H1 (cell line): ENCODE measurements at regions not wholly inside any gene's neighbourhood (a gene's known extent, or its start where the extent isn't known, plus 50 kb on each side); places are given as distances from the start of the nearest gene placed in this dataset.

Experiments used
- CTCF ChIA-PET: fragments of 300-600 bp; sonication (Branson Sonifier 250); formaldehyde crosslinking; loops from one replicate; lab custom pipeline; 2021; ENCODE audit not compliant: partially characterized antibody; lab: Charles Lee
- POLR2A ChIA-PET: fragments of 300-600 bp; sonication (Branson Sonifier 250); formaldehyde crosslinking; loops from one replicate; lab custom pipeline; 2021; ENCODE audit warnings: inconsistent platforms; ENCODE audit not compliant: partially characterized antibody; lab: Charles Lee
- DNase-seq, 2 experiments: peaks; one replicate each; pipeline versions ENCODE4 v3.0.0 to v3.0.0-alpha.2; 2010 to 2022; ENCODE audit warnings: low spot score in 2 of 2, low read depth in 1 of 2, mixed read lengths in 1 of 2
- FAIRE-seq: peaks from 2 replicates; lab custom pipeline; 2011; peaks lifted over from hg19 to GRCh38; lab: Jason Lieb, UNC
- H2AFZ ChIP-seq: 2 replicates; pipeline ENCODE4 v1.8.1; 2012; ENCODE audit warnings: low read length, inconsistent platforms
- H2AK5ac ChIP-seq: 2 replicates; pipeline ENCODE4 v1.6.1; 2013; ENCODE audit warnings: low read depth, low read length
- H2BK120ac ChIP-seq: replicated peaks from 2 replicates; pipeline ENCODE3; 2013; ENCODE audit warnings: low read depth, low read length, inconsistent platforms
- H2BK12ac ChIP-seq: 2 replicates; pipeline ENCODE4 v1.6.1; 2013; ENCODE audit warnings: low read depth, low read length
- H2BK15ac ChIP-seq: 2 replicates; pipeline ENCODE4 v1.6.1; 2013; ENCODE audit warnings: low read length
- H2BK20ac ChIP-seq: 2 replicates; pipeline ENCODE4 v1.6.1; 2013; ENCODE audit warnings: low read length
- H2BK5ac ChIP-seq: 2 replicates; pipeline ENCODE4 v1.6.1; 2013; ENCODE audit warnings: low read depth, low read length
- H3K14ac ChIP-seq: 2 replicates; pipeline ENCODE4 v1.6.1; 2013; ENCODE audit warnings: inconsistent platforms; ENCODE audit not compliant: insufficient read length
- H3K18ac ChIP-seq: 2 replicates; pipeline ENCODE4 v1.6.1; 2013; ENCODE audit warnings: low read length; ENCODE audit errors: extremely low read depth
- H3K23ac ChIP-seq: 2 replicates; pipeline ENCODE4 v1.6.1; 2013; ENCODE audit warnings: inconsistent platforms; ENCODE audit not compliant: insufficient read length
- H3K23me2 ChIP-seq: 2 replicates; pipeline ENCODE4 v1.6.1; 2013; ENCODE audit warnings: low read depth, low read length
- H3K27ac ChIP-seq: 2 replicates; pipeline ENCODE4 v1.6.1; 2011; ENCODE audit warnings: low read depth, low read length, inconsistent platforms
- H3K27me3 ChIP-seq, 4 experiments: replicated peaks in 1 of 4; 1 replicate in 1 of 4; 2 replicates in 3 of 4; pipeline versions ENCODE4 v1.6.1 to v1.8.1; 2011 to 2013; ENCODE audit warnings: low read length in 3 of 4, mild to moderate bottlenecking in 3 of 4, inconsistent platforms in 2 of 4, mixed read lengths in 2 of 4, moderate library complexity in 1 of 4; ENCODE audit not compliant: control insufficient read depth in 3 of 4, insufficient read depth in 3 of 4; ENCODE audit errors: extremely low read depth in 1 of 4
- H3K36me3 ChIP-seq, 4 experiments: 2 replicates each; pipeline versions ENCODE4 v1.6.1 to v1.8.1; 2011 to 2013; ENCODE audit warnings: mild to moderate bottlenecking in 4 of 4, low read length in 3 of 4, moderate library complexity in 2 of 4, control low read depth in 1 of 4, inconsistent platforms in 1 of 4; ENCODE audit not compliant: insufficient read depth in 4 of 4, control insufficient read depth in 2 of 4
- H3K4ac ChIP-seq: replicated peaks from 2 replicates; pipeline ENCODE3; 2013; ENCODE audit warnings: low read length, low read depth, mixed read lengths, inconsistent platforms; ENCODE audit not compliant: insufficient read length
- H3K4me1 ChIP-seq, 4 experiments: replicated peaks in 1 of 4; 1 replicate in 1 of 4; 2 replicates in 3 of 4; pipeline versions ENCODE4 v1.6.1 to v1.8.1; 2011 to 2013; ENCODE audit warnings: low read length in 3 of 4, inconsistent platforms in 2 of 4, mixed read lengths in 1 of 4; ENCODE audit not compliant: insufficient read depth in 4 of 4, control insufficient read depth in 3 of 4
- H3K4me2 ChIP-seq, 2 experiments: 2 replicates each; pipeline versions ENCODE4 v1.6.1 to v1.8.1; 2011 to 2013; ENCODE audit warnings: low read depth in 2 of 2, low read length in 2 of 2, control low read depth in 1 of 2, inconsistent platforms in 1 of 2, mild to moderate bottlenecking in 1 of 2; ENCODE audit not compliant: insufficient read depth in 1 of 2
- H3K4me3 ChIP-seq, 4 experiments: fragments of 200-600, 300-600 bp in 1 of 4; sonication (generic), shearing (Covaris generic), sonication (Bioruptor Twin) in 1 of 4; 2 replicates each; pipeline versions ENCODE4 v1.5.1 to v1.8.1; 2011 to 2016; ENCODE audit warnings: low read length in 4 of 4, low read depth in 3 of 4, control low read depth in 2 of 4, inconsistent platforms in 2 of 4, mild to moderate bottlenecking in 2 of 4, mixed read lengths in 1 of 4, moderate library complexity in 1 of 4; ENCODE audit not compliant: insufficient read depth in 2 of 4; ENCODE audit errors: extremely low read depth in 1 of 4
- H3K56ac ChIP-seq: replicated peaks from 2 replicates; pipeline ENCODE3; 2013; ENCODE audit warnings: low read depth, mild to moderate bottlenecking, mixed read lengths, low read length, inconsistent platforms; ENCODE audit not compliant: insufficient read length
- H3K79me1 ChIP-seq: 2 replicates; pipeline ENCODE4 v1.6.1; 2013; ENCODE audit warnings: low read depth, low read length, control low read depth
- H3K79me2 ChIP-seq, 2 experiments: 2 replicates each; pipeline versions ENCODE4 v1.6.1 to v1.8.1; 2012 to 2013; ENCODE audit warnings: low read length in 2 of 2, mild to moderate bottlenecking in 2 of 2, inconsistent platforms in 1 of 2; ENCODE audit not compliant: insufficient read depth in 2 of 2, control insufficient read depth in 1 of 2
- H3K9ac ChIP-seq, 4 experiments: replicated peaks in 1 of 4; 1 replicate in 1 of 4; 2 replicates in 3 of 4; pipeline versions ENCODE4 v1.6.1 to v1.8.1; 2011 to 2013; ENCODE audit warnings: low read depth in 3 of 4, low read length in 3 of 4, control low read depth in 2 of 4, mild to moderate bottlenecking in 2 of 4, moderate library complexity in 2 of 4, inconsistent platforms in 1 of 4; ENCODE audit errors: extremely low read depth in 1 of 4
- H3K9me3 ChIP-seq, 2 experiments: 2 replicates each; pipeline versions ENCODE4 v1.6.1 to v1.8.1; 2012 to 2013; ENCODE audit warnings: mild to moderate bottlenecking in 2 of 2, moderate library complexity in 2 of 2, control low read depth in 1 of 2, inconsistent platforms in 1 of 2, low read depth in 1 of 2, low read length in 1 of 2, mixed read lengths in 1 of 2; ENCODE audit not compliant: insufficient read depth in 2 of 2
- H4K20me1 ChIP-seq, 2 experiments: replicated peaks in 1 of 2; 2 replicates each; pipeline versions ENCODE3 to v1.8.1; 2011 to 2013; ENCODE audit warnings: inconsistent platforms in 2 of 2, low read length in 2 of 2, mild to moderate bottlenecking in 1 of 2; ENCODE audit not compliant: insufficient read depth in 2 of 2, control insufficient read depth in 1 of 2
- H4K5ac ChIP-seq: 2 replicates; pipeline ENCODE4 v1.6.1; 2013; ENCODE audit warnings: low read length, low read depth, mixed read lengths, inconsistent platforms; ENCODE audit not compliant: insufficient read length
- H4K8ac ChIP-seq: 2 replicates; pipeline ENCODE4 v1.8.0; 2013; ENCODE audit warnings: mild to moderate bottlenecking, moderate library complexity, low read length, inconsistent platforms; ENCODE audit not compliant: insufficient read depth; ENCODE audit errors: extremely low read depth
- H4K91ac ChIP-seq: replicated peaks from 2 replicates; pipeline ENCODE3; 2013; ENCODE audit warnings: low read length, mixed read lengths, inconsistent platforms; ENCODE audit not compliant: insufficient read length
- EZH2 ChIP-seq: fragments of 200-600 bp; sonication (generic); IDR thresholded peaks from 2 replicates; pipeline ENCODE4 v1.7.1; 2012; ENCODE audit warnings: low read depth, mild to moderate bottlenecking, moderate library complexity, low read length, inconsistent platforms; ENCODE audit not compliant: severe bottlenecking
- HDAC6 ChIP-seq: IDR thresholded peaks from one replicate; pipeline ENCODE4 v1.7.1; 2012; ENCODE audit warnings: low read depth, mild to moderate bottlenecking, inconsistent platforms, low read length, moderate library complexity
- JUND ChIP-seq: IDR thresholded peaks from 2 replicates; pipeline ENCODE4 v1.6.1; 2011; ENCODE audit warnings: mild to moderate bottlenecking, improper control_type of control experiment, low read length
- TAF7 ChIP-seq: optimal IDR thresholded peaks from 2 replicates; pipeline ENCODE3; 2011; ENCODE audit warnings: low read depth, mild to moderate bottlenecking, inconsistent platforms, low read length, moderate library complexity, borderline replicate concordance

DNA sequence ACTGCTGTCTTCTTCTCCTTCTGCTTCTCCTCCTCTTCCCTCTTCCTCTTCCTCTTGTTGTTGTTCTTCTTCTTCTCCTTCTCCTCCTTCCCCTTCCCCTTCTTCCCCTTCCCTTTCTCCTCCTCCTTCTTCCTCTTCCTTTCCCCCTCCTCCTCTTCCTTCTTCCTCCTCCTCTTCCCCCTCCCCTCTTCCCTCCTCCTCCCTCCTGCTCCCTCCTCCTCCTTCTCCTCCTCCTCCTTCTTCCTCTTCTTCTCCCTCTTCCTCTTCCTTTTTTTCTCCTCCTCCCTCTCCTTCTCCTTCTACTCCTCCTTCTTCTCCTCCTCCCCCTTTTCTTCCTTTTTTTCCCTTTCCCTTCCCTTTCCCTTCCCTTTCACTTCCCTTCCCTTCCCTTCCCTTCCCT is 245.0 kb upstream of the IRX5 start:
- Histone ChIP-seq H3K4me2 (no peak overlapping the region), H4K20me1 (no peaks in the 10 kb centered on the region), H2BK20ac (no peak overlapping the region), H3K23me2 (peaks cover 3% of the 10 kb centered on the region; the same call in 1 of the 2 replicates), H2AFZ (no peak overlapping the region), H3K9ac (no peak overlapping the region), H3K79me2 (no peaks in the 10 kb centered on the region), H3K18ac (no peak overlapping the region), H3K79me1 (no peaks in the 10 kb centered on the region), H2BK12ac (no peak overlapping the region), H3K56ac (no peak overlapping the region), H4K91ac (no peak overlapping the region), H3K4me1 (peaks cover 0 to 6% (median 4%) of the 10 kb centered on the region in 4 experiments; a peak in 3 of 7 replicates), H3K27me3 (no peaks in the 10 kb centered on the region), H3K23ac (no peak overlapping the region), H2BK15ac (no peak overlapping the region), H2AK5ac (no peak overlapping the region), H3K4me3 (no peak overlapping the region), H3K4ac (no peak overlapping the region), H4K5ac (no peak overlapping the region), H3K9me3 (no peaks in the 10 kb centered on the region), H3K27ac (no peak overlapping the region), H3K14ac (no peak overlapping the region), H3K36me3 (no peaks in the 10 kb centered on the region), H4K8ac (no peak overlapping the region), H2BK5ac (no peak overlapping the region), H2BK120ac (no peak overlapping the region)
- no peak for DNase-seq
- POLR2A ChIA-PET = no interaction called here
- no peak for FAIRE-seq
- TF ChIP-seq HDAC6 (no peak), TAF7 (no peak), EZH2 (no peak), JUND (no peak)
- CTCF ChIA-PET = interaction anchor here (1.3 kb wide), 1 partner anchor 17 kb away, joined by 4 read pairs; no protein-coding TSS in a partner anchor
